A549 (cell line): ENCODE measurements at regions not wholly inside any gene's neighbourhood (a gene's known extent, or its start where the extent isn't known, plus 50 kb on each side); places are given as distances from the start of the nearest gene placed in this dataset.

ENCODE experiments used
- ATAC-seq, 2 experiments: fragments of 200-7000 bp in 1 of 2; fragments of >200 bp in 1 of 2; cut with Nextera tagmentation in 1 of 2; cut with Tn5 transposase in 1 of 2; 3 replicates each; pipeline versions ENCODE4 v1.8.0 to v1.9.1; 2018 to 2020; ENCODE audit warnings: mild to moderate bottlenecking in 1 of 2, moderate library complexity in 1 of 2
- CTCF ChIA-PET: fragments of 300-600 bp; sonication (Branson Sonifier 250); formaldehyde crosslinking; extraction: SDS; loops from one replicate; lab custom pipeline; 2021; ENCODE audit warnings: antibody characterized with exemption, inconsistent platforms; lab: Yijun Ruan, JAX
- POLR2A ChIA-PET: fragments of 350-600 bp; formaldehyde crosslinking; extraction: SDS; loops from one replicate; lab custom pipeline; 2021; ENCODE audit warnings: antibody characterized with exemption, inconsistent platforms; lab: Yijun Ruan, JAX
- DNase-seq, 2 experiments: peaks; one replicate each; pipeline versions ENCODE4 v3.0.0 to v3.0.0-alpha.2; 2011 to 2016; ENCODE audit warnings: low read depth in 1 of 2, low spot score in 1 of 2
- FAIRE-seq: peaks from 2 replicates; lab custom pipeline; 2011; peaks lifted over from hg19 to GRCh38; lab: Jason Lieb, UNC
- H3K27ac ChIP-seq, 2 experiments: fragments of >200 bp; sonication (Bioruptor Twin); formaldehyde crosslinking; 3 replicates each; pipeline ENCODE4 v1.5.1; 2016 to 2017
- H3K4me1 ChIP-seq: fragments of >200 bp; sonication (Bioruptor Twin); formaldehyde crosslinking; 3 replicates; pipeline ENCODE4 v1.6.1; 2016
- H3K4me2 ChIP-seq: fragments of >200 bp; sonication (Bioruptor Twin); formaldehyde crosslinking; 3 replicates; pipeline ENCODE4 v1.6.1; 2016
- H3K4me3 ChIP-seq: fragments of >200 bp; sonication (Bioruptor Twin); formaldehyde crosslinking; 3 replicates; pipeline ENCODE4 v1.5.1; 2016
- H3K9me3 ChIP-seq: fragments of >200 bp; sonication (Bioruptor Twin); formaldehyde crosslinking; 3 replicates; pipeline ENCODE4 v1.6.1; 2016
- ATOH8 ChIP-seq: fragments of 250-450 bp; sonication (Bioruptor Pico); IDR thresholded peaks from 2 replicates; pipeline ENCODE4 v1.5.0; 2020; ENCODE audit warnings: low read depth, mild to moderate bottlenecking, moderate library complexity
- BHLHE40 ChIP-seq: IDR thresholded peaks from 2 replicates; pipeline ENCODE4 v1.6.1; 2012; ENCODE audit warnings: low read depth, low read length, inconsistent platforms
- CBX8 ChIP-seq: fragments of 200-600 bp; sonication (generic); IDR thresholded peaks from 2 replicates; pipeline ENCODE4 v1.6.1; 2016
- CEBPB ChIP-seq, 2 experiments: fragments of >200 bp in 1 of 2; sonication (Bioruptor Twin) in 1 of 2; formaldehyde crosslinking in 1 of 2; IDR thresholded peaks; 2 replicates each; pipeline ENCODE4 v1.6.1; 2012 to 2016
- CHD2 ChIP-seq: fragments of 150-350 bp; IDR thresholded peaks from 2 replicates; pipeline ENCODE4 v1.6.1; 2014; ENCODE audit warnings: low read length; ENCODE audit not compliant: partially characterized antibody
- CHD4 ChIP-seq: fragments of 200-600 bp; sonication (generic); IDR thresholded peaks from 2 replicates; pipeline ENCODE4 v1.6.1; 2016; ENCODE audit warnings: antibody characterized with exemption, mild to moderate bottlenecking, borderline replicate concordance
- CTCF ChIP-seq: fragments of >200 bp; sonication (Bioruptor Twin); formaldehyde crosslinking; IDR thresholded peaks from 3 replicates; pipeline ENCODE4 v1.5.1; 2016
- E2F6 ChIP-seq: IDR thresholded peaks from 2 replicates; pipeline ENCODE4 v1.6.1; 2012; ENCODE audit warnings: low read depth, borderline replicate concordance
- EHF ChIP-seq: fragments of 250-450 bp; sonication (Bioruptor Pico); IDR thresholded peaks from 2 replicates; pipeline ENCODE4 v1.5.0; 2020; ENCODE audit warnings: mild to moderate bottlenecking
- EHMT2 ChIP-seq: fragments of 200-600 bp; sonication (generic); IDR thresholded peaks from 2 replicates; pipeline ENCODE4 v1.6.1; 2016; ENCODE audit warnings: antibody characterized with exemption, low read depth, mild to moderate bottlenecking, moderate library complexity
- FOSB ChIP-seq: fragments of 250-450 bp; sonication (Bioruptor Pico); IDR thresholded peaks from 2 replicates; pipeline ENCODE4 v1.5.0; 2020; ENCODE audit warnings: mild to moderate bottlenecking, moderate library complexity
- FOSL2 ChIP-seq, 2 experiments: fragments of 450-650 bp in 1 of 2; fragments of >200 bp in 1 of 2; sonication (Bioruptor Twin) in 1 of 2; formaldehyde crosslinking; IDR thresholded peaks; 2 replicates each; pipeline versions ENCODE4 v1.5.0 to v1.6.1; 2016 to 2020; ENCODE audit warnings: mild to moderate bottlenecking in 1 of 2, moderate library complexity in 1 of 2
- HEYL ChIP-seq: fragments of 250-450 bp; sonication (Bioruptor Pico); IDR thresholded peaks from 2 replicates; pipeline ENCODE4 v1.8.0; 2021; ENCODE audit warnings: mild to moderate bottlenecking, moderate library complexity
- JUN ChIP-seq, 2 experiments: fragments of >200 bp; sonication (Bioruptor Twin); formaldehyde crosslinking; IDR thresholded peaks; 2 replicates in 1 of 2; 3 replicates in 1 of 2; pipeline ENCODE4 v1.6.1; 2016 to 2017
- JUNB ChIP-seq: fragments of >200 bp; sonication (Bioruptor Twin); formaldehyde crosslinking; IDR thresholded peaks from 2 replicates; pipeline ENCODE4 v1.6.1; 2016
- KDM5A ChIP-seq: fragments of 200-600 bp; sonication (generic); IDR thresholded peaks from 2 replicates; pipeline ENCODE4 v1.6.1; 2016; ENCODE audit warnings: antibody characterized with exemption, mild to moderate bottlenecking
- MAFK ChIP-seq: fragments of 450-650 bp; IDR thresholded peaks from 2 replicates; pipeline ENCODE4 v1.6.1; 2014; ENCODE audit not compliant: partially characterized antibody
- NPAS2 ChIP-seq: fragments of 250-450 bp; sonication (Bioruptor Pico); IDR thresholded peaks from 2 replicates; pipeline ENCODE4 v1.8.0; 2022; ENCODE audit warnings: mild to moderate bottlenecking, moderate library complexity, borderline replicate concordance
- POLR2AphosphoS2 ChIP-seq: conservative IDR thresholded peaks from 2 replicates; pipeline ENCODE4 v1.6.1; 2012; ENCODE audit warnings: low read length, improper control_type of control experiment, inconsistent platforms
- RCOR1 ChIP-seq: fragments of 150-350 bp; IDR thresholded peaks from 2 replicates; pipeline ENCODE4 v1.6.1; 2014; ENCODE audit warnings: antibody characterized with exemption, low read length, low read depth
- RNF2 ChIP-seq: fragments of 200-600 bp; sonication (generic); IDR thresholded peaks from 2 replicates; pipeline ENCODE4 v1.6.1; 2016; ENCODE audit warnings: low read depth, mild to moderate bottlenecking, antibody characterized with exemption, moderate library complexity, borderline replicate concordance
- SREBF2 ChIP-seq: fragments of 450-650 bp; IDR thresholded peaks from 2 replicates; pipeline ENCODE4 v1.6.1; 2014; ENCODE audit warnings: mild to moderate bottlenecking, moderate library complexity
- TP53 ChIP-seq: fragments of 250-450 bp; sonication (Bioruptor Pico); IDR thresholded peaks from 2 replicates; pipeline ENCODE4 v1.5.0; 2021; ENCODE audit warnings: mild to moderate bottlenecking, moderate library complexity
- ZNF302 ChIP-seq: fragments of 250-450 bp; sonication (Bioruptor Pico); IDR thresholded peaks from 2 replicates; pipeline ENCODE4 v1.9.0; 2021; ENCODE audit warnings: inconsistent platforms, mild to moderate bottlenecking, moderate library complexity
- WGBS: methylation state at CpG from one replicate; pipeline ENCODE4 v1.1.6; 2017; ENCODE audit errors: missing lambda C conversion rate; 5-methylcytosine and 5-hydroxymethylcytosine counted together

- CTCF ChIA-PET, result interaction anchor here (1.6 kb wide), 1 partner anchor 8 kb away, joined by 4 read pairs; no protein-coding TSS in a partner anchor
- POLR2A ChIA-PET, result no interaction called here
- DNase-seq, result no peak
- no peaks in the 10 kb centered on the region for H3K4me1 ChIP-seq
- H3K9me3 ChIP-seq, result no peaks in the 10 kb centered on the region
- peak overlapping the region; percentile 3; the same call in 1 of the 3 replicates for H3K4me2 ChIP-seq
- no peak for TF ChIP-seq EHMT2
- TF ChIP-seq ATOH8, result no peak
- no peak for TF ChIP-seq EHF
- TF ChIP-seq HEYL, result no peak
- no peak for TF ChIP-seq NPAS2 (CRISPR knock-in tag)
- TF ChIP-seq JUNB, result no peak
- no peak for TF ChIP-seq CHD2
- no peak for TF ChIP-seq ZNF302 (CRISPR knock-in tag)
- TF ChIP-seq JUN (IDR thresholded peaks at IDR 0.05), result no peak
- no peak for TF ChIP-seq CEBPB (IDR thresholded peaks at IDR 0.05)
- H3K4me3 ChIP-seq, result no peak overlapping the region
- ATAC-seq, result no peak
- FAIRE-seq, result no peak
- H3K27ac ChIP-seq, result no peak overlapping the region
- 2% methylated on average over 6 of the region's 6 CpGs for WGBS
Measured at GRCh38 chr13:26881154-26881553, 120.6 kb upstream of the GPR12 start.

GRCh38 chr13:26880735-26881134 is 120.1 kb upstream of the GPR12 start:
- Histone ChIP-seq H3K27ac (no peak overlapping the region), H3K9me3 (no peaks in the 10 kb centered on the region), H3K4me1 (no peaks in the 10 kb centered on the region), H3K4me3 (no peak overlapping the region), H3K4me2 (peak overlapping the region; percentile 3; the same call in 1 of the 3 replicates)
- DNase-seq, result no peak
- ChIA-PET POLR2A (no interaction called here), CTCF (interaction anchor here (1.6 kb wide), 1 partner anchor 8 kb away, joined by 4 read pairs; no protein-coding TSS in a partner anchor)
- FAIRE-seq, result no peak
- 1% methylated on average over 8 of the region's 8 CpGs for WGBS
- TF ChIP-seq FOSB (CRISPR knock-in tag), result no peak
- TF ChIP-seq CHD4, result no peak
- no peak for ATAC-seq

- no peaks in the 10 kb centered on the region for H3K4me1 ChIP-seq
- ATAC-seq, result no peak
- TF ChIP-seq E2F6, result no peak
- TF ChIP-seq KDM5A, result no peak
- no peak for TF ChIP-seq CHD2
- no peak for TF ChIP-seq RCOR1
- no peak for TF ChIP-seq CTCF
- TF ChIP-seq POLR2AphosphoS2, result no peak
- TF ChIP-seq MAFK, result no peak
- no peak for TF ChIP-seq FOSL2 (IDR thresholded peaks at IDR 0.05)
- no peak for TF ChIP-seq FOSL2 (CRISPR knock-in tag; IDR thresholded peaks at IDR 0.05)
- TF ChIP-seq TP53 (CRISPR knock-in tag), result no peak
- no peak for TF ChIP-seq EHMT2
- no peak for TF ChIP-seq BHLHE40
- no peak for TF ChIP-seq RNF2
- TF ChIP-seq EHF, result no peak
- TF ChIP-seq SREBF2, result no peak
- TF ChIP-seq CBX8, result no peak
- TF ChIP-seq, all 56 proteins: peak for 0
- CTCF ChIA-PET, result interaction anchor here (0.6 kb wide), 1 partner anchor 705 kb away, joined by 3 read pairs; no protein-coding TSS in a partner anchor
- Histone ChIP-seq H3K4me3 (no peak overlapping the region), H3K27ac (no peak overlapping the region), H3K4me2 (no peak overlapping the region), H3K9me3 (no peaks in the 10 kb centered on the region)
- POLR2A ChIA-PET, result no interaction called here
- no peak for FAIRE-seq
- WGBS, result 0% methylated on average over 1 of the region's 1 CpG
- DNase-seq, result no peak
Measured at GRCh38 chr13:26878438-26878837, 117.9 kb upstream of the GPR12 start.
